ENCODE measurements at regions not wholly inside any gene's neighbourhood (a gene's known extent, or its start where the extent isn't known, plus 50 kb on each side); places are given as distances from the start of the nearest gene placed in this dataset.

DNA sequence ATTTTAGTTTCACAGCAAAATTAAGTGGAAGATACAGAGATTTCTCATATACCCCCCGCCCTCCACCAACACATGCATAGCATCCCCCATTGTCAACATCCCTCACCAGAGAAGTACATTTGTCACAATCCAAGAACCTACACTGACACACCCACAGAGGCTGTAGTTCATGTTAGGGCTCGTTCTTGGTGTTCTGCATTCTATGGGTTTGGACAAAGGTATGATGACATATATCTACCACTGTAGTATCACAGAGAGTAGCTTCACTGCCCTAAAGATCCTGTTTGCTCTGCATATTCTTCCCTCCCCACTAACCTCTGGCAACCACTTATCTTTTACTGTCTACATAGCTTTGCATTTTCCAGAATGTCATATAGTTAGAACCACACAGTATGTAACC, 444.6 kb upstream of the DCN start:
- TF ChIP-seq, protein P1, sequence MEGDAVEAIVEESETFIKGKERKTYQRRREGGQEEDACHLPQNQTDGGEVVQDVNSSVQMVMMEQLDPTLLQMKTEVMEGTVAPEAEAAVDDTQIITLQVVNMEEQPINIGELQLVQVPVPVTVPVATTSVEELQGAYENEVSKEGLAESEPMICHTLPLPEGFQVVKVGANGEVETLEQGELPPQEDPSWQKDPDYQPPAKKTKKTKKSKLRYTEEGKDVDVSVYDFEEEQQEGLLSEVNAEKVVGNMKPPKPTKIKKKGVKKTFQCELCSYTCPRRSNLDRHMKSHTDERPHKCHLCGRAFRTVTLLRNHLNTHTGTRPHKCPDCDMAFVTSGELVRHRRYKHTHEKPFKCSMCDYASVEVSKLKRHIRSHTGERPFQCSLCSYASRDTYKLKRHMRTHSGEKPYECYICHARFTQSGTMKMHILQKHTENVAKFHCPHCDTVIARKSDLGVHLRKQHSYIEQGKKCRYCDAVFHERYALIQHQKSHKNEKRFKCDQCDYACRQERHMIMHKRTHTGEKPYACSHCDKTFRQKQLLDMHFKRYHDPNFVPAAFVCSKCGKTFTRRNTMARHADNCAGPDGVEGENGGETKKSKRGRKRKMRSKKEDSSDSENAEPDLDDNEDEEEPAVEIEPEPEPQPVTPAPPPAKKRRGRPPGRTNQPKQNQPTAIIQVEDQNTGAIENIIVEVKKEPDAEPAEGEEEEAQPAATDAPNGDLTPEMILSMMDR (IDR thresholded peaks at IDR 0.05): no peak
- no peak for TF ChIP-seq EP300 (IDR thresholded peaks at IDR 0.05; ENCODE audit: low read depth)
- TF ChIP-seq POLR2A (IDR thresholded peaks at IDR 0.05): no peak
- TF ChIP-seq POLR2AphosphoS5 (IDR thresholded peaks at IDR 0.05): no peak
